GM12878 (cell line): ENCODE measurements at regions not wholly inside any gene's neighbourhood (a gene's known extent, or its start where the extent isn't known, plus 50 kb on each side); places are given as distances from the start of the nearest gene placed in this dataset.

ENCODE experiments used
- ATAC-seq: fragments of 200-7000 bp; cut with Tn5 transposase; 3 replicates; pipeline ENCODE4 v1.9.1; 2020; ENCODE audit warnings: mild to moderate bottlenecking, moderate library complexity
- BruUV-seq: library from RNA; stranded (reverse); fragments of 400-500 nt; replicated peaks from 2 replicates; lab custom pipeline; 2021; lab: Mats Ljungman, UMichigan
- CTCF ChIA-PET: fragments of 300-600 bp; sonication (Branson Sonifier 250); formaldehyde crosslinking; extraction: SDS; loops from one replicate; lab custom pipeline; 2021; ENCODE audit warnings: inconsistent platforms; lab: Yijun Ruan, JAX
- POLR2A ChIA-PET: fragments of 350-600 bp; formaldehyde crosslinking; extraction: SDS; loops from one replicate; lab custom pipeline; 2021; ENCODE audit warnings: inconsistent platforms; lab: Charles Lee
- RAD21 ChIA-PET: fragments of 300-600 bp; sonication (Branson Sonifier 250); formaldehyde crosslinking; loops from one replicate; lab custom pipeline; 2023; ENCODE audit warnings: antibody characterized with exemption; ENCODE audit not compliant: unreplicated experiment; lab: Charles Lee
- SMC1A ChIA-PET: fragments of 300-600 bp; sonication (Branson Sonifier 250); formaldehyde crosslinking; loops from one replicate; lab custom pipeline; 2023; ENCODE audit not compliant: unreplicated experiment, uncharacterized antibody; lab: Charles Lee
- DNase-seq: peaks from one replicate; pipeline ENCODE4 v3.0.0-alpha.2; 2011; ENCODE audit warnings: low read depth, low spot score
- FAIRE-seq: peaks from 3 replicates; lab custom pipeline; 2011; peaks lifted over from hg19 to GRCh38; lab: Jason Lieb, UNC
- H2AFZ ChIP-seq: 2 replicates; pipeline ENCODE4 v1.6.0; 2011; ENCODE audit warnings: low read depth, low read length, control low read depth; ENCODE audit not compliant: control insufficient read depth
- H3K27ac ChIP-seq: 2 replicates; pipeline ENCODE4 v1.5.1; 2011; ENCODE audit warnings: control low read depth; ENCODE audit not compliant: control insufficient read depth, insufficient read depth
- H3K27me3 ChIP-seq, 2 experiments: replicated peaks in 1 of 2; 2 replicates each; pipeline versions ENCODE4 v1.6.0 to v1.6.1; 2011; ENCODE audit warnings: low read length in 1 of 2; ENCODE audit not compliant: control insufficient read depth in 2 of 2, insufficient read depth in 2 of 2
- H3K36me3 ChIP-seq, 2 experiments: 2 replicates each; pipeline ENCODE4 v1.5.1; 2011; ENCODE audit warnings: low read length in 1 of 2; ENCODE audit not compliant: control insufficient read depth in 2 of 2, insufficient read depth in 2 of 2
- H3K4me1 ChIP-seq: 2 replicates; pipeline ENCODE4 v1.6.1; 2011; ENCODE audit warnings: mild to moderate bottlenecking, low read length, moderate library complexity, mixed read lengths; ENCODE audit not compliant: control insufficient read depth, insufficient read depth
- H3K4me2 ChIP-seq: 2 replicates; pipeline ENCODE4 v1.6.0; 2011; ENCODE audit warnings: control low read depth; ENCODE audit not compliant: control insufficient read depth, insufficient read depth
- H3K4me3 ChIP-seq: fragments of 200-600 bp; sonication (generic); 2 replicates; pipeline ENCODE4 v1.5.1; 2016
- H3K79me2 ChIP-seq: 2 replicates; pipeline ENCODE4 v1.6.0; 2011; ENCODE audit warnings: low read length; ENCODE audit not compliant: control insufficient read depth, insufficient read depth
- H3K9ac ChIP-seq: 2 replicates; pipeline ENCODE4 v1.8.0; 2011; ENCODE audit warnings: low read length, control low read depth, mixed read lengths; ENCODE audit not compliant: control insufficient read depth, insufficient read depth
- H3K9me3 ChIP-seq: replicated peaks from 3 replicates; pipeline ENCODE4 v1.5.1; 2011; ENCODE audit warnings: mild to moderate bottlenecking, low read length; ENCODE audit not compliant: control insufficient read depth, insufficient read depth
- H4K20me1 ChIP-seq: 2 replicates; pipeline ENCODE4 v1.6.0; 2011; ENCODE audit not compliant: control insufficient read depth, insufficient read depth
- BCL3 ChIP-seq: IDR thresholded peaks from 2 replicates; pipeline ENCODE4 v1.6.1; 2011; ENCODE audit warnings: borderline replicate concordance, low read depth, mild to moderate bottlenecking, moderate library complexity, low read length; ENCODE audit not compliant: insufficient read depth, poor library complexity, severe bottlenecking
- BMI1 ChIP-seq: fragments of 450-650 bp; IDR thresholded peaks from 2 replicates; pipeline ENCODE4 v1.6.1; 2016; ENCODE audit warnings: mild to moderate bottlenecking, moderate library complexity, borderline replicate concordance
- IRF3 ChIP-seq: fragments of 450-650 bp; IDR thresholded peaks from 2 replicates; pipeline ENCODE4 v1.6.1; 2014; ENCODE audit warnings: mild to moderate bottlenecking
- KDM1A ChIP-seq: fragments of 200-600 bp; sonication (generic); IDR thresholded peaks from 2 replicates; pipeline ENCODE4 v1.6.1; 2016; ENCODE audit warnings: borderline replicate concordance
- MEF2A ChIP-seq: IDR thresholded peaks from 2 replicates; pipeline ENCODE4 v1.6.1; 2011; ENCODE audit warnings: low read depth, mild to moderate bottlenecking, low read length, moderate library complexity; ENCODE audit not compliant: insufficient read depth
- PBX3 ChIP-seq: IDR thresholded peaks from 2 replicates; pipeline ENCODE4 v1.6.1; 2011; ENCODE audit warnings: mild to moderate bottlenecking, low read depth, low read length, moderate library complexity; ENCODE audit not compliant: insufficient replicate concordance
- RBBP5 ChIP-seq: fragments of 200-600 bp; sonication (generic); conservative IDR thresholded peaks from 2 replicates; pipeline ENCODE4 v1.6.1; 2016
- RCOR1 ChIP-seq: conservative IDR thresholded peaks from 2 replicates; pipeline ENCODE4 v1.6.1; 2012; ENCODE audit warnings: low read depth, low read length, improper control_type of control experiment
- SMAD1 ChIP-seq: fragments of 450-650 bp; IDR thresholded peaks from 2 replicates; pipeline ENCODE4 v1.6.1; 2018; ENCODE audit warnings: mild to moderate bottlenecking, low read depth; ENCODE audit not compliant: partially characterized antibody
- SMARCA5 ChIP-seq: fragments of 450-650 bp; IDR thresholded peaks from 2 replicates; pipeline ENCODE4 v1.6.1; 2017; ENCODE audit warnings: mild to moderate bottlenecking
- TARDBP ChIP-seq: IDR thresholded peaks from 2 replicates; pipeline ENCODE4 v1.6.1; 2016; ENCODE audit warnings: borderline replicate concordance
- ZBTB33 ChIP-seq: fragments of 450-650 bp; IDR thresholded peaks from 2 replicates; pipeline ENCODE4 v1.6.1; 2017; ENCODE audit warnings: mild to moderate bottlenecking
- ZNF207 ChIP-seq: fragments of 450-650 bp; IDR thresholded peaks from 2 replicates; pipeline ENCODE4 v1.6.1; 2014; ENCODE audit warnings: antibody characterized with exemption, mild to moderate bottlenecking, borderline replicate concordance
- WGBS: methylation state at CpG from one replicate; pipeline ENCODE4 v1.1.6; 2016; ENCODE audit warnings: low lambda C conversion rate; ENCODE audit not compliant: insufficient replicate concordance, insufficient coverage; ENCODE audit errors: missing lambda C conversion rate; 5-methylcytosine and 5-hydroxymethylcytosine counted together
- in situ Hi-C: fragments of 300-500 bp; cut with MboI; formaldehyde crosslinking; loops from 9 replicates; pipeline ENCODE4 v1.14.3; 2018; ENCODE audit warnings: mixed read lengths
- intact Hi-C: fragments of 100-400 bp; cut with micrococcal nuclease; formaldehyde crosslinking; loops from one replicate; pipeline ENCODE4 v1.14.2; 2022; ENCODE audit not compliant: unreplicated experiment

GRCh38 chr11:109148669-109149068, 273.3 kb upstream of the C11orf87 start:
- TF ChIP-seq SMAD1 = no peak
- no peak for TF ChIP-seq RBBP5
- TF ChIP-seq KDM1A = no peak
- no peak for TF ChIP-seq ZNF207
- no peak for TF ChIP-seq SMARCA5
- no peak for TF ChIP-seq IRF3
- no peak for TF ChIP-seq MEF2A
- no peak for TF ChIP-seq PBX3
- TF ChIP-seq ZBTB33 = no peak
- TF ChIP-seq RCOR1 = no peak
- no peak for TF ChIP-seq TARDBP
- no peak for TF ChIP-seq BCL3
- no peak for TF ChIP-seq BMI1
- Histone ChIP-seq H3K79me2 (no peaks in the 10 kb centered on the region), H3K4me2 (no peak overlapping the region), H3K9me3 (no peaks in the 10 kb centered on the region), H3K4me1 (no peaks in the 10 kb centered on the region), H3K36me3 (no peaks in the 10 kb centered on the region), H4K20me1 (no peaks in the 10 kb centered on the region), H3K27me3 (no peaks in the 10 kb centered on the region), H3K27ac (no peak overlapping the region), H3K9ac (no peak overlapping the region), H2AFZ (no peak overlapping the region), H3K4me3 (no peak overlapping the region)
- BruUV-seq = no TSS peak
- ChIA-PET RAD21 (no interaction called here), POLR2A (no interaction called here), CTCF (no interaction called here), SMC1A (interaction anchor here (1.0 kb wide), 1 partner anchor 39 kb away, joined by 3 read pairs; no protein-coding TSS in a partner anchor)
- no peak for ATAC-seq
- intact Hi-C loops (no loop called here), in situ Hi-C loops (no loop called here)
- 38% methylated on average over 2 of the region's 2 CpGs for WGBS
- DNase-seq = no peak
- no peak for FAIRE-seq
